DOHH2 (cell line): ENCODE measurements at regions not wholly inside any gene's neighbourhood (a gene's known extent, or its start where the extent isn't known, plus 50 kb on each side); places are given as distances from the start of the nearest gene placed in this dataset.
"Not testable (repeated sequence)": the region's sequence is repeated elsewhere in the genome, so short reads cannot be mapped to it uniquely, and the experiment has no call there.

Source experiments
- H3F3A ChIP-seq: fragments of 200-600 bp; sonication (generic), shearing (Covaris generic); 2 replicates; pipeline ENCODE4 v1.6.0; 2016; ENCODE audit warnings: antibody characterized with exemption, mild to moderate bottlenecking; ENCODE audit not compliant: control insufficient read depth, insufficient read depth
- H3K27ac ChIP-seq: fragments of 200-600 bp; sonication (generic); 2 replicates; pipeline ENCODE4 v1.5.1; 2014; ENCODE audit warnings: low read depth, mild to moderate bottlenecking, low read length, moderate library complexity
- H3K27me3 ChIP-seq: fragments of 200-600 bp; sonication (generic); 2 replicates; pipeline ENCODE4 v1.6.1; 2014; ENCODE audit warnings: mild to moderate bottlenecking, low read length, mixed read lengths; ENCODE audit not compliant: control insufficient read depth
- H3K36me3 ChIP-seq: fragments of 200-600 bp; sonication (generic); 2 replicates; pipeline ENCODE4 v1.6.1; 2014; ENCODE audit warnings: mild to moderate bottlenecking, low read length, moderate library complexity, mixed read lengths; ENCODE audit not compliant: control insufficient read depth
- H3K4me1 ChIP-seq: fragments of 200-600 bp; sonication (generic); 2 replicates; pipeline ENCODE4 v1.6.1; 2014; ENCODE audit warnings: mild to moderate bottlenecking, low read length, mixed read lengths; ENCODE audit not compliant: control insufficient read depth
- H3K4me2 ChIP-seq: fragments of 200-600 bp; sonication (generic); 2 replicates; pipeline ENCODE4 v1.6.0; 2014; ENCODE audit warnings: mild to moderate bottlenecking, low read length, moderate library complexity
- H3K4me3 ChIP-seq: fragments of 200-600 bp; sonication (generic); 2 replicates; pipeline ENCODE4 v1.5.1; 2014; ENCODE audit warnings: mild to moderate bottlenecking, low read length, mixed read lengths
- H3K79me2 ChIP-seq: fragments of 200-600 bp; sonication (generic); 2 replicates; pipeline ENCODE4 v1.6.1; 2014; ENCODE audit warnings: mild to moderate bottlenecking, low read length, mixed read lengths; ENCODE audit not compliant: control insufficient read depth
- H3K9me2 ChIP-seq: fragments of 200-600 bp; sonication (generic); replicated peaks from 2 replicates; pipeline ENCODE4 v1.6.1; 2014; ENCODE audit warnings: mild to moderate bottlenecking, low read length, mixed read lengths; ENCODE audit not compliant: control insufficient read depth
- H3K9me3 ChIP-seq: fragments of 200-600 bp; sonication (generic); 2 replicates; pipeline ENCODE4 v1.6.1; 2014; ENCODE audit warnings: antibody characterized with exemption, low read length, mixed read lengths; ENCODE audit not compliant: control insufficient read depth, insufficient read depth
- H4K20me1 ChIP-seq: fragments of 200-600 bp; sonication (generic); 2 replicates; pipeline ENCODE4 v1.6.0; 2014; ENCODE audit warnings: low read depth, mild to moderate bottlenecking, antibody characterized with exemption, low read length, moderate library complexity; ENCODE audit not compliant: control insufficient read depth, insufficient read depth
- EZH2phosphoT487 ChIP-seq: fragments of 200-600 bp; sonication (generic); IDR thresholded peaks from 2 replicates; pipeline ENCODE4 v1.6.1; 2017; ENCODE audit warnings: borderline replicate concordance, mild to moderate bottlenecking, antibody characterized with exemption, low read length, moderate library complexity, mixed read lengths
- TF ChIP-seq, protein P1 (sequence below): fragments of 200-600 bp; sonication (generic); IDR thresholded peaks from one replicate; pipeline ENCODE4 v1.5.1; 2014; ENCODE audit warnings: antibody characterized with exemption, mild to moderate bottlenecking, low read depth, low read length; ENCODE audit not compliant: poor library complexity, severe bottlenecking

DNA sequence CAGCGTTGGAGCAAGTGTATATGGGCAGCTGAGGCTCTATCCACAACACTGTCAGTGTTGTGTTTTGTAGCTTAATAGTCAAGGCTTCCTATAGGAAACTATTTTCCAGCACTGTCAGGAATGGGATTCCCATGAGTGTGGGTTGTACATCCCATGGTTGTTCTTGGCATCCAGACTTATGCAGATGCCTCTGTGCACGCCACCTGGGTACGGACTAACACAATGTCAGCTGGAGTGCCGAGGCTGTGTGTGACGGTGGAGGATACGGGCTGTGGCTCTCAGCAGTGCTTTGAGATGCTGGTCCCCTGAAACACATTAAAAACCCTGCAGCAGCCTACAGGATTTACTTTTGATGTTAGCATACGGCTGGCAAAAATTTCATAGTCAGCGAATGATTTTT, 350.0 kb downstream of the ACTR3B start:
- Histone ChIP-seq H3K9me3 (peaks cover 5% of the 10 kb centered on the region; the same call in 1 of the 2 replicates), H4K20me1 (no peaks in the 10 kb centered on the region), H3K79me2 (no peaks in the 10 kb centered on the region), H3K27me3 (no peaks in the 10 kb centered on the region), H3K4me2 (no peak overlapping the region), H3K27ac (no peak overlapping the region), H3K4me3 (no peak overlapping the region), H3K9me2 (no peaks in the 10 kb centered on the region), H3K36me3 (no peaks in the 10 kb centered on the region), H3F3A (peaks cover 3% of the 10 kb centered on the region; the same call in 1 of the 2 replicates), H3K4me1 (no peaks in the 10 kb centered on the region)
- TF ChIP-seq EZH2phosphoT487 = no peak
- TF ChIP-seq, protein P1, sequence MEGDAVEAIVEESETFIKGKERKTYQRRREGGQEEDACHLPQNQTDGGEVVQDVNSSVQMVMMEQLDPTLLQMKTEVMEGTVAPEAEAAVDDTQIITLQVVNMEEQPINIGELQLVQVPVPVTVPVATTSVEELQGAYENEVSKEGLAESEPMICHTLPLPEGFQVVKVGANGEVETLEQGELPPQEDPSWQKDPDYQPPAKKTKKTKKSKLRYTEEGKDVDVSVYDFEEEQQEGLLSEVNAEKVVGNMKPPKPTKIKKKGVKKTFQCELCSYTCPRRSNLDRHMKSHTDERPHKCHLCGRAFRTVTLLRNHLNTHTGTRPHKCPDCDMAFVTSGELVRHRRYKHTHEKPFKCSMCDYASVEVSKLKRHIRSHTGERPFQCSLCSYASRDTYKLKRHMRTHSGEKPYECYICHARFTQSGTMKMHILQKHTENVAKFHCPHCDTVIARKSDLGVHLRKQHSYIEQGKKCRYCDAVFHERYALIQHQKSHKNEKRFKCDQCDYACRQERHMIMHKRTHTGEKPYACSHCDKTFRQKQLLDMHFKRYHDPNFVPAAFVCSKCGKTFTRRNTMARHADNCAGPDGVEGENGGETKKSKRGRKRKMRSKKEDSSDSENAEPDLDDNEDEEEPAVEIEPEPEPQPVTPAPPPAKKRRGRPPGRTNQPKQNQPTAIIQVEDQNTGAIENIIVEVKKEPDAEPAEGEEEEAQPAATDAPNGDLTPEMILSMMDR = no peak

DNA sequence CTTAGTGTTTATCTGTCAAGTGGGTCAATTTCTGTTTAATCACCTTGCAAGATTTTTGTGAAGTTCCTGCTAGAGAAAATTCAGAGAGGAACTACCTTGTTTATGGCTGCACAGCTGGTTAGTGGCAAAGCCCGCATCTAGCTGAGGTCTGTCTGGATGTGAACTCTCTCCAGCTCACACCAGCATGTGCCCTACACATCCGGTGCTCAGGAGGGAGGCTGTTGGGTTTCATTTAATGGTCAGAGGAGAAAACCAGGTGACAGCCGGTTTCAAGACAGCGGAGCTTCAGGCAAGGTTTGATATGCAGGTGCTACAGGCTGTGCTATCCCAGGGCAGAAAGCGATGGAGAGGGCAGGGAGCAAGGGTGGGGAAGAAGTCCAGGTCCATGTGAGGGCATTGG, 351.1 kb downstream of the ACTR3B start:
- H3K4me2 ChIP-seq = no peak overlapping the region
- no peaks in the 10 kb centered on the region for H3K27me3 ChIP-seq
- H3K79me2 ChIP-seq = no peaks in the 10 kb centered on the region
- TF ChIP-seq, protein P1 = no peak
- TF ChIP-seq EZH2phosphoT487 = no peak
- no peaks in the 10 kb centered on the region for H3K36me3 ChIP-seq
- H3K4me1 ChIP-seq = no peaks in the 10 kb centered on the region
- H3F3A ChIP-seq = peaks cover 3% of the 10 kb centered on the region; the same call in 1 of the 2 replicates
- peaks cover 5% of the 10 kb centered on the region; the same call in 1 of the 2 replicates for H3K9me3 ChIP-seq
- H3K27ac ChIP-seq = no peak overlapping the region
- no peaks in the 10 kb centered on the region for H3K9me2 ChIP-seq
- H3K4me3 ChIP-seq = no peak overlapping the region
- no peaks in the 10 kb centered on the region for H4K20me1 ChIP-seq

- not testable (repeated sequence) for H4K20me1 ChIP-seq, H3K4me3 ChIP-seq, H3K27me3 ChIP-seq, H3K4me2 ChIP-seq, H3K9me3 ChIP-seq, H3K79me2 ChIP-seq, H3K4me1 ChIP-seq, H3F3A ChIP-seq, H3K27ac ChIP-seq, H3K36me3 ChIP-seq, H3K9me2 ChIP-seq
Observed at GRCh38 chr7:153122255-153122654, 362.7 kb downstream of the ACTR3B start.

DNA sequence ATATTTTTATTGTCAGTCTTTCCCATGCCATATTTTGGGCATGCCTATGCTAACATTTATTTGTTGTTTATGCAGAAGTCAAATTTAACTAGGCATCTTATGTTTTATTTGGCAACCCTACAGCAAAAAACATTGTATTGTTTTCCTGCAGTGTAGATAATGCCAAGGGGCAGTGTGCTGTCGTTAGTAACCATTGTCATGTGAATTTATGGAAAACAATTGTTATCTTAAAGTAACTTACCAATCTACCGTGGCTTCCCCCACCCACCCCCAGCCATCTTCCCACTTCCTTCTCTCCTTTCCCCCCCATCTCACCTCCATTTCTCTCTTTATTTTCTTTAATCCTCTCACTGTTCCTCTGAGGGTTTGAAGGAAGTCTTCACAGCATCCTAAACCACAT, 370.5 kb downstream of the ACTR3B start:
- H3K4me1 ChIP-seq = no peaks in the 10 kb centered on the region
- no peaks in the 10 kb centered on the region for H3K27me3 ChIP-seq
- H3K9me3 ChIP-seq = no peaks in the 10 kb centered on the region
- no peak overlapping the region for H3K27ac ChIP-seq
- H3K9me2 ChIP-seq = no peaks in the 10 kb centered on the region
- no peaks in the 10 kb centered on the region for H3K36me3 ChIP-seq
- H3K79me2 ChIP-seq = no peaks in the 10 kb centered on the region
- no peak overlapping the region for H3K4me2 ChIP-seq
- no peaks in the 10 kb centered on the region for H4K20me1 ChIP-seq
- H3F3A ChIP-seq = no peaks in the 10 kb centered on the region
- TF ChIP-seq, protein P1 = no peak
- TF ChIP-seq EZH2phosphoT487 = no peak
- no peak overlapping the region for H3K4me3 ChIP-seq
